ENCODE measurements at regions not wholly inside any gene's neighbourhood (a gene's known extent, or its start where the extent isn't known, plus 50 kb on each side); places are given as distances from the start of the nearest gene placed in this dataset.

DNA sequence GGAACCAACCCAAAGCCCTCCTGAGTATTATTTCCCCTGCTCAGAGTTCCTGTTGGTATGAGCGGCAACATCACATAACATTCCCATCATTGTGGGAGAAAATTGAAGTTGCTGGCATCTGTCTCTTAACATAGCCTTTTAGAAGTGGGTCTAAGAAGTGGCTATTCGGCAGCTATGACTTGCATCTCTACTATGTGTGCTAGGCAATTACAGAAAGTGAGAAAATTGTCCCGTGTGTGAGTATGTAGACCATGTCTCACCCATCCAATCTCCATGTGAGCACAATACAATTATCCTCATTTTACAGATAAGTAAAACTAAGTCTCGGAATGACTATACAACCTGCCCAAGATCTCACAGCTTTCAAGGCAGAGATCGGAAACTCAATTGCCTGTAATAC is 239.4 kb upstream of the ZNF462 start:
- DNase-seq, result no peak

DNA sequence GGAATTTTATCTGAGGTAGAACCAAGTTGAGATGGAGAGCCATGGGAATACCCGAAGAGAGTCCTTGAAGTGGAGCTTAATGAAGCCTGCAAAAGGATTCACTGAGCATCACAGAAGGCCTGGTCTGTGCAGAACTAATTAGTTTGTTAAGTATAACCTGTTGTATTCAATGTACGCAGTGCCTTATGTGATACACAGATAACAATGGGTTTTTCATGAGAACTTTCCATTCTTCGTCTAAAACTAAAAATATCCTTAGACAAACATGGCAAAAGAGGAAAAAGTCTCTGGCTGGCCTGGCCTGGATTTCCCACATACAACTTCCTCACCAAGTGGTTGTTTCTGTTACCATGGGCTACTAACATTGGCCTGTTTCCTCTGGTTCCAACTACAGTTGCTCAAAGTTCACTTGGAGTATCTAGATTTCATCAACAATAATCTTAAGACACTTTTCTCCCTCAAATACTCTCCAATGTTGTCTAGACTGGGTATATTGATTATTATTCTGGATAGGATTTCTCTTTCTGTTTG is 237.6 kb upstream of the ZNF462 start:
- DNase-seq, result no peak

DNA sequence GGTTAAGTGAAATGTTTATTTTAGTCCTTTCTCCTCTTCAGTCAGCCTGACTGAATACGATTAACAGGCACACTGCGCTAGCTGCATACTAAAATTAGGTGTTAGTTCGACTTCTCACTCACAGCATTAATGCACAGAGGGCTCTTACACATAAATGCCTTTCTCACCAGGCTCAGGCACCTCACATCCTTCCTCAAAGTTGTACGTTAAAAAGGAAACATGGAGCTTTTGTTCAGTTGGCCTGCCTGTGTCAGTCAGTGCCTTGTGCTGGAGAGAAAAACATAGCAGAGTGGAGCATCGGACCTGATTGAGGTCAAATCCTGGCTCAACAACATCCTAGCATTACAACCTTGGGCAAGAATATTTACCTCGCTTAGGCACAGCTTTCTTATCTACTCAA is 236.0 kb upstream of the ZNF462 start:
- DNase-seq, result no peak

DNA sequence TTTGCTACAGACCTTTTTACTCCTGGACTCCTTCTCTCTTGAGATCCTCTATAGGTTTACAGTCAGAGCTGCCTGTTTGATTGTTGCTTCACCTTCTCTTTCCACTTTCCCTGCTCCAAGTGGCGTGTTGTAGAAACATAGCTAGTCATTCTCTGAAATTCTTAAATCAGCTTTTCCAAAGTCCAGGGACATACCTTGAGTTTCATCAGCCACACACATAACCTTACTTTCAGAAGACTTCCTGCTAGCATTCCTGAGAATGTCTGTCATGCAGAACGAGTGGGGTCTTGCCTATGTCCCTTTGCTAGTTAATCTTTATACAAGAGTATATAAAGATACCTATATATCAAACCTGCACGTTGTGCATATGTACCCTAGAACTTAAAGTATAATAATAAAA is 230.3 kb upstream of the ZNF462 start:
- no peak for DNase-seq

DNA sequence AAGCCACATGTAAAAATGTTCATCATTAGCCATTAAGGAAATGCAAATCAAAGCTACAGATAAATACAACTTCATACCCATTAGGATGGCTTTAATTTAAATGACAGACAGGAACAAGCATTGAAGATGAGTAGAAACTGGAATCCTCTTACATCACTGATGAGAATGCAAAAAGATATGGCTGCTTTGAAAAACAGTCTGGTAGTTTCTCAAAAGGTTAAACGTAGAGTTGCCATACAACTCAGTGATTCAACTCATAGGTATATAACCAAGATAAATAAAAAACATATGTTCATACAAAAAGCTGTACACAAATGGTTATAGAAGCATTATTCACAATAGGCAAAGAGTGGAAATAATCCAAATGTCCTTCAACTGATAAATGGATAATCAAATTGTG is 228.8 kb upstream of the ZNF462 start:
- DNase-seq, result no peak

DNA sequence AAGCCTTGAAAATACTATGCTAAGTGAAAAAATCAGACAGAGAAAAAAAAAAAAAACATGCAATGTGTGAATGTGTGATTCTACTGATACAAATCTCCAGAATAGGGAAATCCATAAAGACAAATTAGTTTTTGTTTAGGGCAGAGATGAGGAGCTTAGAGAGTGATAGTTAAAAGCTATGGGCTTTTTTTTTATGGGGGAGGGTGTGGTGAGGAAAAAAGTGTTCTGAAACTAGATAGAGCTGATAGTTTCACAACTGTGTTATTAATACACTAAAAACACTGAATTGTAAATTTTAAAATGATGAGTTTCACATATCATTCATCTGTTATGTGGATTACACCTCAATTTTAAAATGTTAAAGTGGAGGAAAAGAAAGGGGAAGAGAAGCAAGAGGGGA is 228.3 kb upstream of the ZNF462 start:
- no peak for DNase-seq

DNA sequence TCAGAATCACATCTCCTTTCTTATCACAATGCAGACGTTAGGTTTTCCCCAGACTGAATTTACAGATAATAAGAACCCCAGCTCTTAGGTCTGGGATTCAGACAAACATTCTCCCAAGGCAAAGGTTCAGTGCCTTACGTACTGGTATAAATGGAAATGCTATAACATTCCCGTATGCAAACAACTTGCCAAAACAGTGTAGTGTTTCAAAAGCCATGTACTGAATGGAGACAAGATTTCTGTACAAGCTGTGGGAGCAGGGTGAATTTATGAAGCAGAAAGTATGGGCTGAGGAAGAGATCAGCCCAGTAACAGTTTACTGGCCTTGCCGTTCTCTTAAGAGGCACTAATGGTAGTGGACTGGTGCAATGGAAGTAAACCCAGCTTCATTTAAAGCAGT is 225.5 kb upstream of the ZNF462 start:
- DNase-seq, result no peak

DNA sequence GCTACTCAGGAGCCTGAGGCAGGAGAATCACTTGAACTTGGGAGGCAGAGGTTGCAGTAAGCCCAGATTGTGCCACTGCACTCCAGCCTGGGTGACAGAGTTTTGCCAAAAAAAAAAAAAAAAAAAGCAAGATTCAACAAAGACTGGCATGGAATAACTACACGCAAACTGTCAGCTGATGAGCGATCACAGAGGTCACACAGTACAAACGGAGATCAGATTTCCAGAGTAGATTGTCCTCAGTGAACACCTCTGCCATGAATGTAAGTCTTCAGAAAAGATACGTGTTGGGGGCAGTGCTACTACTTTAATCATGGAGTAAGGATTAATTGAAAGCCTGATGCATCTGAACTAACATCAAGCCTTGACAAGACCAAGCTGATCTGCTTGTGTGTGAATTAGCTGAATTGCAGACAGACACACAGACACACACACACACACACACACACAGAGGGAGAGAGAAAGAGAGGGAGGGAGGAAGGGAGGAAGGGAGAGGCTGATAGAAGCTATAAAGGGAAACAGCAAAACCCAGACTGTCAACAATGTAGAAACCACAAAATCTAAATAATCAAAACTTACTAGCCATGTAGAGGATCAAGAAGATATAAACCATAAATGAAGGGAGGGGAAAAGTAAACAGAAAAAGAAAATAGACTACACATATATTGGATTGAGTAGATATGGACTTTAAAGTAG is 222.9 kb upstream of the ZNF462 start:
- no peak for DNase-seq

DNA sequence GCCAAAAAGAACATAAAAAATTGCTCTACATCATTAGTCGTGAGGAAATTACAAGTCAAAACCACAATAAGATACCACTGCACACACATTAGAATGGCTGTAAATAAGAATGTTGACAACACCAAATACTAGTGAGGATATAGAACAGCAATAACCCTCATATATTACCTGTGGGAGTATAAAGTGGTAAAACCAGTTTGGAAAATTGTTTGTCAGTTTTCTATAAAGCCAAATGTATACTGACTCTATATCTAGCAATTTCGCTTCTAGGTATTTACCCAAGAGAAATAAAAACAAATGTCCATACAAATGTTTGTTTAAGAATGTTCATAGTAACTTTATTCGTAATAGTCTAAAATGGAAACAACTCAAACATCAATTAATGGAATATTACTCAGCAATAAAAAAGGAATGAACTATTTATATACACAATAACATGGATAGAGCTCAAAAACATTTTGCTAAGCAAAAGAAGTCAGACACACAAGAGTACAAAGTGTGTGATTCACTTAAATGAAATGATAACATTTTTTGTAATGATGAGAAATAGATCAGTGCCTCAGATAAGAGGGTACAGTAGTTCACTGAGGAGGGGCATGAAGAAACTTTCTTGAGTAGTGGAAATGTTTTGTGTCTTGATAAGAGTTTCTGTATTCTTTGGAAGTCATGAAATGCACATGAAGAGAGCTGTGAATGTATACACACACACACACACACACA is 219.6 kb upstream of the ZNF462 start:
- DNase-seq, result no peak

DNA sequence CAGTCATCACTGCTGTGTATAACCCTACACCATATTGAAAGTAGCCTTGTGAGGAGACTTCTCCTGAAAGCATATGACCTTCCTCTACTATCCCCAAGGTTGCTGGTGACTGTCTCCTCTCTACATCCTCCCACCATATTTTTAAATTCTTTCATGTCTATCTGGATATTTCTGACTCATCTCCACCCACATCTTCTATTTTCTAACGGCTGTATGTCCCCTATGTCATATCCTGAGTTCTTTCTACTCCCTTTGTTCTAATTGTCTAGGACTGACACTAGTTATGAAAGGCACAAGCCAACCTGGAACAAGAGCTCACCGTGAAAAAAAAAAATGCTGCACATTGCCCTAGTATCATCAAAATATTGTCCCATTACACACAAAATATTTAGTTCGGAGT is 218.3 kb upstream of the ZNF462 start:
- no peak for DNase-seq

DNA sequence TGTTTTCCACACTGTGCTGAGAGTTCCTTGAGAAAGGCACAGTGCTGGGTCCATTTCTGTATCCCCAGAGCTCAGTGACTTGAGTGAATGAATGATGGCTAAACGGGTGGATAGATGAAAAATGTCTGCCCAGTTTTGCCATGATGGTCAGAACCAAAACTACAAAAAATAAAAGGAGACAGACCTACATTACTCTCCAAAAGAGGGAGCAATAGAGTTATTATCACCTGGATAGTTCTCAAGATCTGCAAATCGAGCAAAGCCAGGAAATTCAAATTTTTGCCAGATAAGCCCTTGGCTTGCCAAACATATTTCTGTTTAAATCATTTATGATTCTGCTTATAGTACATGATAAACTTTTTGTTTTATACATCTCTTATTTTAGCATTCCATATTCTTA is 214.2 kb upstream of the ZNF462 start:
- no peak for DNase-seq

DNA sequence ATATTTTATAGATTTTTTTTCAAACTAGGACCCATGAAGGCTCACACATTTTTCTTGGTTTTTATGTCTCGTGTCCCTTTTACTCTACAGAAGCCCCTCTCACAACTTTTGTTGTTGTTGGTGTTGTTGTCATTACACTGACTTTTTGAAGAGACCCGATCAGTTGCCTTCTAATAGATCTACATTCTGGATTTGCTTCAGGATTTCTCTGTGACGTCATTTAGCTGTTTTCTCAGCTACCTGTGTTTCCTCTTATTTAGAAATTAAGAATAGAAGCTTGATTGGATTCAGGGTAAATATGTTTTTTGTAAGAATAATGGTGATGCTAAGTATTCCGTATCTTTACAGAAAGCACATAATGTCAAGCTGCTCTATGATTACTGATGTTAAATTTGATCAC is 213.3 kb upstream of the ZNF462 start:
- no peak for DNase-seq

DNA sequence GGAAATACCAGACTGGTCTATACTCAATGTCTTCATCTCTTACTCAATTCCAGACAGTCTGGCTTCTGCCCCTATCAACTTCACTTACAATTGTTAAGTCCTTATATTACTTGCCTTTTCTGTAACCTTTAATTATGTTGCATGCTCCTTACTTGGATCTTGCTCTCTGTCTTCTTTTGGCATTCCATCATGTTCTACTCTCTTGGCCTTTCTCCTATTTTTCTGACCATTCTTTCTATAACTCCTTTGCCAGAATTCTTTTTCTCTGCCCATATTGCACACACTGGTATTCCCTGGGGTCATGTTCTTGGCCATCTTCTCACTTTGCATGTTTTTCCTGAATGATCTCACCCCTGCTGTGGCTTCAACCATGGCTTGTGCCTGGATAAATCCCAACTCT is 209.8 kb upstream of the ZNF462 start:
- no peak for DNase-seq

DNA sequence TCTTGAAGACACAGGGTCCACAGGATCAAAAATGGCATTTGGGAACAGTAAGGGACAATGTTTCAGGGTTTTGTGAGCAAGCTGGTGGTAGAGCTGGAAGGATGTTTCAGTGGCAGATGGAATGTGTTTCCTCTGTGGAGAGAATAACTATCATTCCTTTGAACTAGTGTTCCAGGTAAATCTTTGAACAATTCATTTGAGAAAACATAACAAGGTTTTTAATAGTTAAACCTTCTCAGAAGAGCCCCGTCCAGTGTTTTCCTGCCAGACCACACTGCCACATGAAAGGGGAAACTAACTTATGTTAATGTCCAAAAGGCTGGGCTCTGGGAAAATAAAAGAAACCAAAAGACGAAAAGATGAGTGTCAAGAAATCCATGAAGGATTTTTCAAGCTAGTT is 207.0 kb upstream of the ZNF462 start:
- no peak for DNase-seq

DNA sequence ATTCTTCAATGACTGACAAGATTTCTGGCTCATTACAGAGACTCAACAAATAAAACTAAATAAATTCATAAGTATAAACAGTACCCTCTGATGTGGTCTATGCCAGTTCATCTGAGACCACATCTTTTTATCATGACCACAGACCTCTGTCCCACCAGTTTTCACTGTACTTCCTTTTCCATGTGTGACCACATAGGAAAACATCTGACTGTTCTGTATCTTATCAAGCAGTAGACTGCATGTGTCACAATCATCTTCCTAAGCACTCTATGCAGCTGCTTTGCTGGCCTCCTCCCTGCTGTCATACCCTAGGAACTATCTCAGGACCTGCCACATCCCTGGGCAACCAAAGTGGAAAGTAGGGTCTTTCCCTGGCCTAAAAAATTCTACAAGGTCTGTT is 205.0 kb upstream of the ZNF462 start:
- DNase-seq, result no peak

DNA sequence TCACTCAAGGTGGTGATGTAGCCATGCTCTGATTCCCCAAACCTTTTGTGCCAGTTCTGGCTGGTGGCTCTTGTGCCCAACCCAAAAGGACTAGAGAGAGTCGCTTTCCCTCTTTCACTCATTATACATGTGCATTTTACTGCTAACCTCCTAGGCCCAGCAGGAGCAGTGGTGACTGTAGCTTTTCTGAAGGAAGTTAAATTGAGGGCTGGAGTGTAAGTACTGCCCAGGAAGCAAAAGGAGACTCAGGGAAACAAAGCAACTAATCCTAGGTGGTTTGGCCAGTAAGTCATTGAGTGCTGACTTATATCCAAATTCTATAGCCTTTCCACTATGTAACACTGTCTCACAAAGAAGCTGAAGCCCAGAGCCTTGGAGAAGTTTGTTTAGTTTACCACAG is 194.4 kb upstream of the ZNF462 start:
- no peak for DNase-seq

DNA sequence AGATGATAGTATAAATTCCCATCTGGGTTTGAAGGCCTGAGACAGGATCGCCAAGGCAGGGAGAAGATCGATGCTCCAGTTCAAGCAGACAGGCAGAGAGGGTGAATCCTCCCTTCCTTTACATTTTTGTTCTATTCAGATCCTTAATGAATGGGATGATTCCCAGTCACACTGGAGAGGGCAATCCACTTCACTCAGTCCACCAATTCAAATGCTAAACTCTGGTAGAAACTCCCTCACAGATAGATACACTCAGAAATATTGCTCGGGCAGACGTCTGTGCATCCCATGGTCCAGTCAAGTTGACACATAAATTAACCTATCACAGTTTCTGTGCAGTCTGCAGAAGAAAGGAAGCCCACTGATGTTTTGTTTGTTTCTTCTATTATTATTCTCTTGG is 193.1 kb upstream of the ZNF462 start:
- DNase-seq, result no peak

DNA sequence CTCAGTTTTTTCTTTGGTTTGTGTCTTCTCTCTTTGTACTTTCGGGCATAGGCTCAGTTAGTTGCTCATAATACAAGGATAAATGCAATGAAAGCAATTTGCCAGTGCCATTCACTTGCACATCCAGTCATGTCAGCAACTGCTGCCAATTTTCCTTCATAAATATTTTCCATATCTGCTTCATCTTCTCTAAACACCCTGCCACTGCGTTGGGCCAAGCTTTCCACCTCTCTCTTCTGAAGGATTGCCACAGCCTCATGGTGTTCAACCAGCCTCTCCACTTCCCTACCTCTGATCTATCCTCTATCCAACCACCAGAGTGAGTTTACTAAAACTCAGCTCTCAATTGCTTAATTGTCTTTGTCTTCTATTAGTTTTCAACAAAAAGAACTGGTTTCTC is 192.5 kb upstream of the ZNF462 start:
- no peak for DNase-seq

DNA sequence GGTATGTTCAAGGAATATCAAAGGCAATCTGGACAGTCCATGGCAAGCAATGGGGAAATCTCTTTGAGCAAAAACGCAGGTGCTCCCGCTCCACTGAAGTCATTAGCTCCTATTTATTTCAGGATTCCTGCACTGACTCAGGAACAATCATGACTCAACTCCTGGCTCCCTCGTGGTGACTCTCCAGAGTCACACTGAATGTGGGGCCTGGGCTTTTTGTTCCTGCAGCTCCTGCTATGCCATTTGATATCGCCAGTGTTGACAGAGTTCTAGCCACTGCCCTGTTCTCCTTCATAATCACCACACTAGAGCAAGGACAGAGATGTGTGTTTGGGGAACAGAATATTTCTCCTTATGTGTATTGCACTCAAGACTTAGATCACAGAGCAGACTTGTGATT is 187.2 kb upstream of the ZNF462 start:
- DNase-seq, result no peak

DNA sequence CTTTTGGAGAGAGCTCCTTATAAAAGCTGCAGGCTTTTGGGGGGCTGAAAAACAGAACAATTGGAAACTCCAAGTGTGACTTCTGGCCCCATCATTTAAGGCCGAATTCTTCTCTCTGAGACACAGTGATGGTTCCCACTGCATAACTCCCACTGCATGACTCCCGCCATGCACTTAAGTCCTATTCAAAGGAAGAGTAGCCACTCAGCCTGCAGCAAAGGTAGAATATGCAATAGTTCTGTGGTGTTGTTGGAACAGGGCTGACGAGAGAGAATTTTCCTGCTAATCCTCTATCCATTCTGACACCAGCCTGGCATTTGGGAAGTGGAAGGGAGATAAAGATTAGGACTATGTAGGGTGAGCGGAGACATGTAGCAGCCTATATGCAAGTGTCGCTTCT is 185.6 kb upstream of the ZNF462 start:
- no peak for DNase-seq

DNA sequence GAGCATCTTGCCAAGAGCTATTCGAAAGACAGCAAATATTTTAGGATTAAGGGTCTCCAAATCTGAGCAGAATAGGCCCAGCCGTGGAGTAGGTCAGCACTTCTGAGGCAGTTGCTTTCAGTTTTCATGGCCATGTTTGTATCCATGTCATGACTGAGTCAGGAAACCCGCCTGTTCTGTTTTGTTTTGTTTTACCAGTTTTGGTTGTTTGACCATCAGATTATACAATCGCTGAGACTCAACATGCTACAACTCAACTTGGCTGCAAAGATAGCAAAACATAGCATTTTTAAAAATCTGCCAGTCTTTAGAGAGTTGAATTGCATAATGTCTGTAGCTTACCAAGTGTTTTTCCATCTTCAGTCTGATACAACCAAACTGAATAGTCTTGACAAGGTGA is 185.1 kb upstream of the ZNF462 start:
- DNase-seq, result no peak

DNA sequence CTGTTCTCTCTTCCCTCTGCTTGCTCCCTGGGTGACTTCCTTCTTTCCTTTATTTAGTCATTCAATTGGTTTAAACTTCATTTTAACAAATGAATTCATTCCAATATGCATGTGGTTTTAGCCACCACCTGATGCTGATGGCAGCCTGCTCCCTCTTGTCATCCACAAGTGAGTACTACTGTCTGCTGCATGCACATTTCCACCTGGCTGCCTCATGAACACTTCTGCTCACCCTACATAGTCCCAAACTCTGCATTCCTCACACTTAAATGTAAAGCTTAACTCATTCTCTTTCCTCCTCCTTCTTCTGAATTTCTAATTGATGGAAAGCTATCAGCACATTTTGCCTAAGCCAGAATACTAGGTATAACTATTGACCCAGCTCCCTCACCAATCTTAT is 184.7 kb upstream of the ZNF462 start:
- no peak for DNase-seq

DNA sequence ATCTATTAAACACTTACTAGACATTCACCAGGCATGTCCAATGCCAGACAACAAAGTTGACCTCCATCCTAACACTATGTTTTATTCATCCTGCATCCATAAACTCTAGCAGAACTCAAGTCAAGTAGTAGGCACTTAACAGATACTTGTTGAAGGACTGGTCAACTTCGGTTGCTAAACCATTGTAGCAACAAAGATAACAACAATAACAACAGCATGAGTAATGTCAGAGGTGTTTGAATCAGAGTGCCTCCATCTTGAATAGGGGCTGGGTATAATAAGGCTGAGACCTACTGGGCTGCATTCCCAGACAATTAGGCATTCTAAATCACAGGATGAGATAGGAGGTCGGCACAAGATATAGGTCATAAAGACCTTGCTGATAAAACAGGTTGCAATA is 180.5 kb upstream of the ZNF462 start:
- no peak for DNase-seq

DNA sequence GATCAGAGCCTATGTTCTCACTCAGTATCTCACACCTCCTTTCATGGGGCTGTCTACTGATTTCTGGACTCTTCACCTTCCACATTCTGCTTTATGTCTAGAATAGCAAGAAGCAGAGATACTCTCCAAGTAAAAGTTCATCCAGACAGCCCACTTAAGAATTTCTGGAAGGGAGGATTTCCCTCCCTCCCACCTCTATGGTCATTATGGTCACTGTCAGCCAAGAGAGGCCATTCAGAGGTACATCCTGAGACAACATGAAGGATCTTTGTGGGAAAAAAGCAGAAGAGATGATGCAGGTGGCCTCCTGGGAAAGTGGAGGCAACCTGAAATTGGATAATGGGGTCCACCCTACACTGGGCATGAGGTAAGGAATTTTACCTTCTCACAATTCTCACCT is 179.5 kb upstream of the ZNF462 start:
- DNase-seq, result no peak
